OCI-LY3 (cell line): ENCODE measurements at regions not wholly inside any gene's neighbourhood (a gene's known extent, or its start where the extent isn't known, plus 50 kb on each side); places are given as distances from the start of the nearest gene placed in this dataset.
"Not testable (repeated sequence)": the region's sequence is repeated elsewhere in the genome, so short reads cannot be mapped to it uniquely, and the experiment has no call there.

ENCODE experiments used
- EZH2phosphoT487 ChIP-seq: fragments of 200-600 bp; shearing (Covaris generic); IDR thresholded peaks from 2 replicates; pipeline ENCODE4 v1.6.1; 2018; ENCODE audit warnings: antibody characterized with exemption, mixed run types, low read depth
- TF ChIP-seq, protein P1 (sequence below): fragments of 200-600, 300-600 bp; sonication (generic); IDR thresholded peaks from 2 replicates; pipeline ENCODE4 v1.5.1; 2014; ENCODE audit warnings: antibody characterized with exemption, low read length, low read depth

- TF ChIP-seq, protein P1, sequence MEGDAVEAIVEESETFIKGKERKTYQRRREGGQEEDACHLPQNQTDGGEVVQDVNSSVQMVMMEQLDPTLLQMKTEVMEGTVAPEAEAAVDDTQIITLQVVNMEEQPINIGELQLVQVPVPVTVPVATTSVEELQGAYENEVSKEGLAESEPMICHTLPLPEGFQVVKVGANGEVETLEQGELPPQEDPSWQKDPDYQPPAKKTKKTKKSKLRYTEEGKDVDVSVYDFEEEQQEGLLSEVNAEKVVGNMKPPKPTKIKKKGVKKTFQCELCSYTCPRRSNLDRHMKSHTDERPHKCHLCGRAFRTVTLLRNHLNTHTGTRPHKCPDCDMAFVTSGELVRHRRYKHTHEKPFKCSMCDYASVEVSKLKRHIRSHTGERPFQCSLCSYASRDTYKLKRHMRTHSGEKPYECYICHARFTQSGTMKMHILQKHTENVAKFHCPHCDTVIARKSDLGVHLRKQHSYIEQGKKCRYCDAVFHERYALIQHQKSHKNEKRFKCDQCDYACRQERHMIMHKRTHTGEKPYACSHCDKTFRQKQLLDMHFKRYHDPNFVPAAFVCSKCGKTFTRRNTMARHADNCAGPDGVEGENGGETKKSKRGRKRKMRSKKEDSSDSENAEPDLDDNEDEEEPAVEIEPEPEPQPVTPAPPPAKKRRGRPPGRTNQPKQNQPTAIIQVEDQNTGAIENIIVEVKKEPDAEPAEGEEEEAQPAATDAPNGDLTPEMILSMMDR: not testable (repeated sequence)
- TF ChIP-seq EZH2phosphoT487: not testable (repeated sequence)
These were observed 293.9 kb upstream of the PLGLB2 start for GRCh38 chr2:87453965-87454364.
